ENCODE measurements at regions not wholly inside any gene's neighbourhood (a gene's known extent, or its start where the extent isn't known, plus 50 kb on each side); places are given as distances from the start of the nearest gene placed in this dataset.

- no peak for TF ChIP-seq CTCF (IDR thresholded peaks at IDR 0.05; ENCODE audit: low read length, missing control alignments)
- no peak overlapping the region for H3K4me3 ChIP-seq (replicated peaks; ENCODE audit: low read depth, low read length)
- DNase-seq (ENCODE audit: low read depth): no peak
Observed at GRCh38 chr4:54872261-54872660, 214.5 kb downstream of the KIT start.

DNA sequence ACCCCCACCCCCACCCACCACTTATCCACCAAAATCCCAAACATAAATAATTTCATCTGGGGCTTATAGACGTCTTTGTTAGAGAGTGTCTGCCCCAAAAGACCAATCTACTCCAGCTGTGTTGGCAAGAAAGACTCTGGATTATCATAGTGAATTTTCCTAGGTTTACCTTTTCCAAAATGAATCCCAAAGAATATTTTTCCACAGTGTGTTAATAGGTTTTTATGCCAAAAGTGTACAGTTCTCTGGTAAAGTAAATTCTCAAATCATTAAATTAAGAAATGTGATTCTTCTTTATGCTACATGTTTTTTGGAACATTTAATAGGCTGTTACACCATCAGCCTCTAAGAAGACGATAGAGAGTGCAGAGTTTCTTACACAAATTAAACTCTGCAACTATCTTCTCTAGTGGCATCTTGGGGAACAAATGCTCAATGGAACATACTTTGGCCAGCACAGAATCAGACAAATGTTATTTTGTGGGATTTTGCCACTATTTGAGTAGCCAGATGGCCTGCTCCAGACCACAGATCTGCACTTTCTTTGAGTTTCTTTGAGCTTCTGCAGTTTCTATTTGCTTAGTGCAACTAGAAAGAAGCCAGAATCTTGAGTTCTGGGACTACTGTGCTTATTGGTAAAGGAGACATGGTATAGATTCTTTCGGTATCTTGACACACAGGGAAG is 206.0 kb downstream of the KIT start:
- H3K4me3 ChIP-seq (replicated peaks; ENCODE audit: low read depth, low read length): no peak overlapping the region
- TF ChIP-seq CTCF (IDR thresholded peaks at IDR 0.05; ENCODE audit: low read length, missing control alignments): no peak
- no peak for DNase-seq (ENCODE audit: low read depth)

DNA sequence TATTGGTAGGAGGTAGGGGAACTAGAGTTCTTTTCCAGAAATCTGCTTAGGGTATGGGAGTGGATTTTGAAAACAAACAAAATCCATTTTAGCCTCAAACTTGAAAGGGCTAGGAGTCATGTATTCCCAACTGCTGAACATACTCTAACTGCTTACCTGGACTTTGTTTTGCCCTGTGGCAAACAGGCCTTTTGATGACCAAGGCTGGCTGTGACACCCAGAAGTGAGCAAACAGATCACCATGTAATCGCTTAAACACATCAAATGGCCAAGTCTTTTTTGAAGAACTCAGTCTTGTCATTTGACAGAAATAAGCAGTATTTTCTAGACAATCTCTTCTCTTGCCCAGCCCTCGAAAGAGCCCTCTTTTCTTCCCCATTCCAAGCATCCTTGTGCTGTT is 203.4 kb downstream of the KIT start:
- no peak for TF ChIP-seq CTCF (IDR thresholded peaks at IDR 0.05; ENCODE audit: low read length, missing control alignments)
- no peak for DNase-seq (ENCODE audit: low read depth)
- no peak overlapping the region for H3K4me3 ChIP-seq (replicated peaks; ENCODE audit: low read depth, low read length)

- H3K4me3 ChIP-seq (replicated peaks; ENCODE audit: low read depth, low read length): no peak overlapping the region
- TF ChIP-seq CTCF (IDR thresholded peaks at IDR 0.05; ENCODE audit: low read length, missing control alignments): no peak
- DNase-seq (ENCODE audit: low read depth): no peak
Observed at GRCh38 chr4:54855191-54855854, 197.6 kb downstream of the KIT start.

DNA sequence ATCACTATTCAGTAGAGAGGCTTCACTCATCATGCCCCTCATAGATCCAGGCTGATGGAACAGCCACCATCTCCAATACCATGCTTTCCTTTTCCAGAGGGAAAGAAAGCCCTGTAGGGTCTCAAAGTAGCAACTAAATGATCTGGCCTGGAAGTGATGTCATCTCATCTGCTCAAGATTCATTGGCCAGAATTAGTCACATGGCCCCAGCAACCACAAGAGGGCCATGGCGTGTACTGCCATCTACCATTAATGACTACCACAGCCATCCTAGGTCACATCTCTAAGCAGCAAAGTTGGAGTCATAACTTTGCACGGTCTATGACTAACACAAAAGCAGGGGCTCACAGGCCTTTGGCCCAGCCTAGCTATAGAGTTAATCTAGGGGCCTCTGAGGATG is 194.8 kb downstream of the KIT start:
- DNase-seq (ENCODE audit: low read depth): no peak
- no peak for TF ChIP-seq CTCF (IDR thresholded peaks at IDR 0.05; ENCODE audit: low read length, missing control alignments)
- H3K4me3 ChIP-seq (replicated peaks; ENCODE audit: low read depth, low read length): no peak overlapping the region

GRCh38 chr4:54852054-54852453 is 194.3 kb downstream of the KIT start:
- no peak for TF ChIP-seq CTCF (IDR thresholded peaks at IDR 0.05; ENCODE audit: low read length, missing control alignments)
- no peak for DNase-seq (ENCODE audit: low read depth)
- no peak overlapping the region for H3K4me3 ChIP-seq (replicated peaks; ENCODE audit: low read depth, low read length)

GRCh38 chr4:54844911-54845310 is 187.2 kb downstream of the KIT start:
- no peak for DNase-seq (ENCODE audit: low read depth)
- H3K4me3 ChIP-seq (replicated peaks; ENCODE audit: low read depth, low read length): no peak overlapping the region
- no peak for TF ChIP-seq CTCF (IDR thresholded peaks at IDR 0.05; ENCODE audit: low read length, missing control alignments)
